ENCODE measurements at regions not wholly inside any gene's neighbourhood (a gene's known extent, or its start where the extent isn't known, plus 50 kb on each side); places are given as distances from the start of the nearest gene placed in this dataset.

GRCh38 chr4:58522765-58523382 lies 1412.7 kb upstream of the IGFBP7 start:
- H2BK120ac ChIP-seq (ENCODE audit: insufficient read depth, low read length, poor library complexity): no peak overlapping the region
- H3K4me1 ChIP-seq (ENCODE audit: control insufficient read depth in 1 of 2, insufficient read depth in 2 of 2, low read length in 2 of 2): peaks cover 0 to 2% of the 10 kb centered on the region in 2 experiments
- H3K79me2 ChIP-seq (ENCODE audit: control insufficient read depth, insufficient read depth, low read length, poor library complexity): no peaks in the 10 kb centered on the region
- H3K79me1 ChIP-seq (ENCODE audit: low read length): no peaks in the 10 kb centered on the region
- H3K4me2 ChIP-seq (ENCODE audit: low read length): no peak overlapping the region
- no peak overlapping the region for H2AFZ ChIP-seq (ENCODE audit: insufficient read depth, low read length, poor library complexity)
- no peak overlapping the region for H2AK5ac ChIP-seq (ENCODE audit: low read length)
- no peaks in the 10 kb centered on the region for H3K27me3 ChIP-seq (ENCODE audit: insufficient read depth, low read length)
- no peak overlapping the region for H3K23ac ChIP-seq (ENCODE audit: low read length)
- no peak overlapping the region for H2BK12ac ChIP-seq (ENCODE audit: low read length)
- no peaks in the 10 kb centered on the region for H3K9me3 ChIP-seq (ENCODE audit: insufficient read depth, low read depth, low read length)
- no peak overlapping the region for H3K18ac ChIP-seq (ENCODE audit: low read length)
- no peak overlapping the region for H3K14ac ChIP-seq (ENCODE audit: low read length)
- H4K91ac ChIP-seq (ENCODE audit: low read depth, low read length): no peak overlapping the region
- DNase-seq: no peak
- WGBS (ENCODE audit: extremely low coverage, insufficient coverage, insufficient read length): no CpG with 5 or more reads among the region's 2 CpGs
- no peak overlapping the region for H2BK5ac ChIP-seq (ENCODE audit: low read depth, low read length, poor library complexity)
- no peaks in the 10 kb centered on the region for H3K36me3 ChIP-seq (ENCODE audit: control insufficient read depth in 1 of 2, insufficient read depth in 2 of 2, low read length in 2 of 2)
- H3K4ac ChIP-seq (ENCODE audit: low read depth, low read length): no peak overlapping the region
- H3K27ac ChIP-seq (ENCODE audit: low read depth, low read length): no peak overlapping the region
- no peak overlapping the region for H3K4me3 ChIP-seq (ENCODE audit: low read depth, low read length)
- H4K8ac ChIP-seq (ENCODE audit: low read depth, low read length): no peak overlapping the region
- H3K9ac ChIP-seq (ENCODE audit: low read length): no peak overlapping the region
- no peak overlapping the region for H4K12ac ChIP-seq (ENCODE audit: low read depth, low read length)

- H3K4me1 ChIP-seq (ENCODE audit: control insufficient read depth in 1 of 2, insufficient read depth in 2 of 2, low read length in 2 of 2): no peaks in the 10 kb centered on the region
- DNase-seq: no peak
- no peak overlapping the region for H2BK12ac ChIP-seq (ENCODE audit: low read length)
Measured at GRCh38 chr4:58515226-58515625, 1405.0 kb upstream of the IGFBP7 start.

GRCh38 chr4:58514299-58514698 lies 1404.1 kb upstream of the IGFBP7 start:
- peaks cover 0 to 2% of the 10 kb centered on the region in 2 experiments for H3K4me1 ChIP-seq (ENCODE audit: control insufficient read depth in 1 of 2, insufficient read depth in 2 of 2, low read length in 2 of 2)
- no peak overlapping the region for H3K4ac ChIP-seq (ENCODE audit: low read depth, low read length)
- H2BK12ac ChIP-seq (ENCODE audit: low read length): no peak overlapping the region
- no peak for DNase-seq
- no peak overlapping the region for H4K91ac ChIP-seq (ENCODE audit: low read depth, low read length)
- H3K9me3 ChIP-seq (ENCODE audit: insufficient read depth, low read depth, low read length): no peaks in the 10 kb centered on the region
- no peak overlapping the region for H2AFZ ChIP-seq (ENCODE audit: insufficient read depth, low read length, poor library complexity)
- H3K79me1 ChIP-seq (ENCODE audit: low read length): peaks cover 2% of the 10 kb centered on the region
- H3K27ac ChIP-seq (ENCODE audit: low read depth, low read length): no peak overlapping the region
- H3K23ac ChIP-seq (ENCODE audit: low read length): no peak overlapping the region
- WGBS (ENCODE audit: extremely low coverage, insufficient coverage, insufficient read length): no CpG with 5 or more reads among the region's 1 CpG
- H2AK5ac ChIP-seq (ENCODE audit: low read length): no peak overlapping the region
- H3K9ac ChIP-seq (ENCODE audit: low read length): no peak overlapping the region
- no peak overlapping the region for H3K14ac ChIP-seq (ENCODE audit: low read length)
- H3K18ac ChIP-seq (ENCODE audit: low read length): no peak overlapping the region
- no peaks in the 10 kb centered on the region for H3K36me3 ChIP-seq (ENCODE audit: control insufficient read depth in 1 of 2, insufficient read depth in 2 of 2, low read length in 2 of 2)
- H2BK120ac ChIP-seq (ENCODE audit: insufficient read depth, low read length, poor library complexity): no peak overlapping the region
- no peaks in the 10 kb centered on the region for H3K27me3 ChIP-seq (ENCODE audit: insufficient read depth, low read length)
- H3K4me3 ChIP-seq (ENCODE audit: low read depth, low read length): no peak overlapping the region
- no peak overlapping the region for H2BK5ac ChIP-seq (ENCODE audit: low read depth, low read length, poor library complexity)
- H3K79me2 ChIP-seq (ENCODE audit: control insufficient read depth, insufficient read depth, low read length, poor library complexity): no peaks in the 10 kb centered on the region
- H3K4me2 ChIP-seq (ENCODE audit: low read length): no peak overlapping the region
- no peak overlapping the region for H4K12ac ChIP-seq (ENCODE audit: low read depth, low read length)
- H4K8ac ChIP-seq (ENCODE audit: low read depth, low read length): no peak overlapping the region

More at GRCh38 chr4:58515226-58515625, 1405.0 kb upstream of the IGFBP7 start:
- Histone ChIP-seq H3K4ac (ENCODE audit: low read depth, low read length) (no peak overlapping the region), H3K14ac (ENCODE audit: low read length) (no peak overlapping the region), H3K4me2 (ENCODE audit: low read length) (no peak overlapping the region), H3K23ac (ENCODE audit: low read length) (no peak overlapping the region), H3K4me3 (ENCODE audit: low read depth, low read length) (no peak overlapping the region), H3K9ac (ENCODE audit: low read length) (no peak overlapping the region), H3K18ac (ENCODE audit: low read length) (no peak overlapping the region), H4K12ac (ENCODE audit: low read depth, low read length) (no peak overlapping the region), H2BK120ac (ENCODE audit: insufficient read depth, low read length, poor library complexity) (no peak overlapping the region), H3K36me3 (ENCODE audit: control insufficient read depth in 1 of 2, insufficient read depth in 2 of 2, low read length in 2 of 2) (no peaks in the 10 kb centered on the region), H4K91ac (ENCODE audit: low read depth, low read length) (no peak overlapping the region), H2AFZ (ENCODE audit: insufficient read depth, low read length, poor library complexity) (no peak overlapping the region), H3K79me1 (ENCODE audit: low read length) (no peaks in the 10 kb centered on the region), H3K27me3 (ENCODE audit: insufficient read depth, low read length) (no peaks in the 10 kb centered on the region), H3K79me2 (ENCODE audit: control insufficient read depth, insufficient read depth, low read length, poor library complexity) (no peaks in the 10 kb centered on the region), H3K9me3 (ENCODE audit: insufficient read depth, low read depth, low read length) (no peaks in the 10 kb centered on the region), H4K8ac (ENCODE audit: low read depth, low read length) (no peak overlapping the region), H2AK5ac (ENCODE audit: low read length) (no peak overlapping the region), H3K27ac (ENCODE audit: low read depth, low read length) (no peak overlapping the region), H2BK5ac (ENCODE audit: low read depth, low read length, poor library complexity) (no peak overlapping the region)
- no CpG with 5 or more reads among the region's 1 CpG for WGBS (ENCODE audit: extremely low coverage, insufficient coverage, insufficient read length)

GRCh38 chr4:58510652-58511051 lies 1400.5 kb upstream of the IGFBP7 start:
- no peak overlapping the region for H3K4ac ChIP-seq (ENCODE audit: low read depth, low read length)
- no peak overlapping the region for H3K4me2 ChIP-seq (ENCODE audit: low read length)
- H3K14ac ChIP-seq (ENCODE audit: low read length): no peak overlapping the region
- no CpG with 5 or more reads among the region's 2 CpGs for WGBS (ENCODE audit: extremely low coverage, insufficient coverage, insufficient read length)
- no peak overlapping the region for H4K8ac ChIP-seq (ENCODE audit: low read depth, low read length)
- H3K4me1 ChIP-seq (ENCODE audit: control insufficient read depth in 1 of 2, insufficient read depth in 2 of 2, low read length in 2 of 2): peaks cover 0 to 3% of the 10 kb centered on the region in 2 experiments
- no peak overlapping the region for H3K4me3 ChIP-seq (ENCODE audit: low read depth, low read length)
- H4K12ac ChIP-seq (ENCODE audit: low read depth, low read length): no peak overlapping the region
- no peak overlapping the region for H3K23ac ChIP-seq (ENCODE audit: low read length)
- H2AFZ ChIP-seq (ENCODE audit: insufficient read depth, low read length, poor library complexity): no peak overlapping the region
- no peak overlapping the region for H2BK12ac ChIP-seq (ENCODE audit: low read length)
- no peak for DNase-seq
- H3K9ac ChIP-seq (ENCODE audit: low read length): no peak overlapping the region
- no peak overlapping the region for H3K27ac ChIP-seq (ENCODE audit: low read depth, low read length)
- peaks cover 2% of the 10 kb centered on the region for H3K79me1 ChIP-seq (ENCODE audit: low read length)
- no peak overlapping the region for H3K18ac ChIP-seq (ENCODE audit: low read length)
- no peak overlapping the region for H2BK5ac ChIP-seq (ENCODE audit: low read depth, low read length, poor library complexity)
- no peaks in the 10 kb centered on the region for H3K36me3 ChIP-seq (ENCODE audit: control insufficient read depth in 1 of 2, insufficient read depth in 2 of 2, low read length in 2 of 2)
- H2AK5ac ChIP-seq (ENCODE audit: low read length): no peak overlapping the region
- H3K9me3 ChIP-seq (ENCODE audit: insufficient read depth, low read depth, low read length): no peaks in the 10 kb centered on the region
- no peaks in the 10 kb centered on the region for H3K79me2 ChIP-seq (ENCODE audit: control insufficient read depth, insufficient read depth, low read length, poor library complexity)
- no peak overlapping the region for H4K91ac ChIP-seq (ENCODE audit: low read depth, low read length)
- H3K27me3 ChIP-seq (ENCODE audit: insufficient read depth, low read length): no peaks in the 10 kb centered on the region
- no peak overlapping the region for H2BK120ac ChIP-seq (ENCODE audit: insufficient read depth, low read length, poor library complexity)

All from trophoblast cell (in vitro differentiated cells and primary cell).